ENCODE measurements at regions not wholly inside any gene's neighbourhood (a gene's known extent, or its start where the extent isn't known, plus 50 kb on each side); places are given as distances from the start of the nearest gene placed in this dataset.

DNA sequence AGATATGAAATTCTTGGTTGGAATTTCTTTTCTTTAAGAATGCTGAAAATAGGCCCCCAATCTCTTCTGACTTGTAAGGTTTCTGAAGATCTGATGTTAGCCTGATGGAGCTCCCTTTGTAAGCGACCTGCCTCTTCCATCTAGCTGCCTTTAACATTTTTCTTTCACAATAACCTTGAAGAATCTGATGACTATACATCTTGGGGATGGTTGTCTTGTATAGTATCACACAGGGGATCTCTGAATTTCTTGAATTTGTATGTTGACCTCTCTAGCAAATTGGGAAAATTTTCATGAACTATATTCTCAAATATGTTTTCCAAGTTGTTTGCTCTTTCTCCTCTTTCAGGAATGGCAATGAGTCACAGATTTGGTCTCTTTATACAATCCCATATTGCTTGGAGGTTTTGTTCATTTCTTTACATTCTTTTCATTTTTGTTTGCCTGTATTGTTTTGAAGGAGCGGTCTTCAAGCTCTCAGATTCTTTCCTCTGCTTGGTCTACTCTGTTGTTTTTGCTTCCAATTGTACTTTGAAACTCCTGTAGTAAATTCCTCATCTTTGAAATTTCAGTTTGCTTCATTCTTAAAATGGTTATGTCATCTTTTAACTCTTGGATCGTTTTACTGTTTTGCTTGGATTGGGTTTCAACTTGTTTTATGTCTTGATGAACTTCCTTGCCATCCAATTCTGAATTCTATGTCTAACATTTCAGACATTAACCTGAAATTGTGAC is 245.2 kb upstream of the TARS1 start:
- Histone ChIP-seq H3K4me3 (no peak overlapping the region), H3K9ac (ENCODE audit: insufficient read depth in 1 of 2, low read depth in 2 of 2, low read length in 2 of 2) (no peak overlapping the region), H4K20me1 (replicated peaks; ENCODE audit: control insufficient read depth, insufficient read depth, low read length) (no peaks in the 10 kb centered on the region), H3K4me1 (replicated peaks in 1 of 2; ENCODE audit: control insufficient read depth in 2 of 2, insufficient read depth in 2 of 2, low read length in 2 of 2) (no peaks in the 10 kb centered on the region), H3K27ac (ENCODE audit: extremely low read depth, low read depth, low read length) (no peak overlapping the region), H3K4me2 (ENCODE audit: insufficient read depth, low read length) (no peak overlapping the region), H3K9me1 (ENCODE audit: control insufficient read depth, insufficient read depth, low read length) (no peaks in the 10 kb centered on the region), H3K79me2 (ENCODE audit: control insufficient read depth, insufficient read depth, low read length) (no peaks in the 10 kb centered on the region), H3K27me3 (ENCODE audit: control insufficient read depth in 2 of 2, insufficient read depth in 2 of 2, low read length in 2 of 2) (no peaks in the 10 kb centered on the region), H2AFZ (ENCODE audit: low read depth, low read length) (no peak overlapping the region), H3K36me3 (ENCODE audit: control insufficient read depth, insufficient read depth, low read length) (no peaks in the 10 kb centered on the region), H3K9me3 (replicated peaks; ENCODE audit: control insufficient read depth, insufficient read depth, low read depth, low read length) (no peaks in the 10 kb centered on the region; the same call in 1 of the 2 replicates)
- FAIRE-seq (no peak), DNase-seq (ENCODE audit: extremely low read depth in 1 of 4, low spot score in 3 of 4) (no peak), ATAC-seq (no peak)
- intact Hi-C loops (cut with micrococcal nuclease): no loop called here
- TF ChIP-seq SRSF9 (IDR thresholded peaks at IDR 0.05; ENCODE audit: borderline replicate concordance, low read depth, low read length): no peak
- TF ChIP-seq ZBTB1 (CRISPR knock-in tag; IDR thresholded peaks at IDR 0.05; ENCODE audit: borderline replicate concordance, low read depth): no peak
- TF ChIP-seq, protein P1, sequence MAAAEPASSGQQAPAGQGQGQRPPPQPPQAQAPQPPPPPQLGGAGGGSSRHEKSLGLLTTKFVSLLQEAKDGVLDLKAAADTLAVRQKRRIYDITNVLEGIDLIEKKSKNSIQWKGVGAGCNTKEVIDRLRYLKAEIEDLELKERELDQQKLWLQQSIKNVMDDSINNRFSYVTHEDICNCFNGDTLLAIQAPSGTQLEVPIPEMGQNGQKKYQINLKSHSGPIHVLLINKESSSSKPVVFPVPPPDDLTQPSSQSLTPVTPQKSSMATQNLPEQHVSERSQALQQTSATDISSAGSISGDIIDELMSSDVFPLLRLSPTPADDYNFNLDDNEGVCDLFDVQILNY (CRISPR knock-in tag; IDR thresholded peaks at IDR 0.05): no peak
- TF ChIP-seq HCFC1 (IDR thresholded peaks at IDR 0.05; ENCODE audit: low read depth, low read length): no peak
- ChIA-PET CTCF (ENCODE audit: low intra/inter-chr PET ratio) (no interaction called here), POLR2A (interaction anchor here (0.7 kb wide), 1 partner anchor 105 kb away, joined by 3 read pairs; no protein-coding TSS in a partner anchor)
- in situ Hi-C loops (cut with MboI): no loop called here
- WGBS (ENCODE audit: insufficient coverage, low coverage, missing lambda C conversion rate): 0% methylated on average over 3 of the region's 3 CpGs
- BruUV-seq (replicated peaks): no TSS peak

GRCh38 chr5:33198836-33199235 is 241.9 kb upstream of the TARS1 start:
- no peaks in the 10 kb centered on the region for H4K20me1 ChIP-seq (replicated peaks; ENCODE audit: control insufficient read depth, insufficient read depth, low read length)
- intact Hi-C loops (cut with micrococcal nuclease) (no loop called here), in situ Hi-C loops (cut with MboI) (no loop called here)
- no peaks in the 10 kb centered on the region for H3K9me3 ChIP-seq (replicated peaks; ENCODE audit: control insufficient read depth, insufficient read depth, low read depth, low read length)
- H3K79me2 ChIP-seq (ENCODE audit: control insufficient read depth, insufficient read depth, low read length): no peaks in the 10 kb centered on the region
- H3K4me1 ChIP-seq (replicated peaks in 1 of 2; ENCODE audit: control insufficient read depth in 2 of 2, insufficient read depth in 2 of 2, low read length in 2 of 2): no peaks in the 10 kb centered on the region
- no peaks in the 10 kb centered on the region for H3K27me3 ChIP-seq (ENCODE audit: control insufficient read depth in 2 of 2, insufficient read depth in 2 of 2, low read length in 2 of 2)
- H3K4me2 ChIP-seq (ENCODE audit: insufficient read depth, low read length): no peak overlapping the region
- ATAC-seq (no peak), DNase-seq (ENCODE audit: extremely low read depth in 1 of 4, low spot score in 3 of 4) (no peak), FAIRE-seq (no peak)
- ChIA-PET CTCF (ENCODE audit: low intra/inter-chr PET ratio) (no interaction called here), POLR2A (no interaction called here)
- H3K9ac ChIP-seq (ENCODE audit: insufficient read depth in 1 of 2, low read depth in 2 of 2, low read length in 2 of 2): no peak overlapping the region
- H3K9me1 ChIP-seq (ENCODE audit: control insufficient read depth, insufficient read depth, low read length): no peaks in the 10 kb centered on the region
- TF ChIP-seq POLR2G (IDR thresholded peaks at IDR 0.05; ENCODE audit: low read depth, low read length) (no peak), CBX3 (IDR thresholded peaks at IDR 0.05; ENCODE audit: borderline replicate concordance in 1 of 2, low read length in 2 of 2) (no peak), NFE2 (IDR thresholded peaks at IDR 0.05; ENCODE audit: low read depth) (no peak), ZNF175 (CRISPR knock-in tag; IDR thresholded peaks at IDR 0.05; ENCODE audit: low read depth) (no peak)
- no peak overlapping the region for H3K4me3 ChIP-seq
- H3K27ac ChIP-seq (ENCODE audit: extremely low read depth, low read depth, low read length): no peak overlapping the region
- H2AFZ ChIP-seq (ENCODE audit: low read depth, low read length): no peak overlapping the region
- BruUV-seq (replicated peaks): no TSS peak
- H3K36me3 ChIP-seq (ENCODE audit: control insufficient read depth, insufficient read depth, low read length): no peaks in the 10 kb centered on the region
- 3% methylated on average over 4 of the region's 4 CpGs for WGBS (ENCODE audit: insufficient coverage, low coverage, missing lambda C conversion rate)
